22Rv1 (cell line): ENCODE measurements at regions not wholly inside any gene's neighbourhood (a gene's known extent, or its start where the extent isn't known, plus 50 kb on each side); places are given as distances from the start of the nearest gene placed in this dataset.
"Not testable (repeated sequence)": the region's sequence is repeated elsewhere in the genome, so short reads cannot be mapped to it uniquely, and the experiment has no call there.

ENCODE experiments used
- CTCF ChIP-seq: fragments of 450-650 bp; IDR thresholded peaks from 2 replicates; pipeline ENCODE4 v1.5.1; 2017; ENCODE audit warnings: mild to moderate bottlenecking
- ZFX ChIP-seq: fragments of 450-650 bp; IDR thresholded peaks from 2 replicates; pipeline ENCODE4 v1.6.1; 2017; ENCODE audit warnings: antibody characterized with exemption, borderline replicate concordance

GRCh38 chr4:8959471-8959870 lies 87.8 kb upstream of the HMX1 start:
- TF ChIP-seq CTCF, ZFX: not testable (repeated sequence)
